ENCODE measurements at regions not wholly inside any gene's neighbourhood (a gene's known extent, or its start where the extent isn't known, plus 50 kb on each side); places are given as distances from the start of the nearest gene placed in this dataset.
A peak's percentile ranks its signal among the peaks of the same experiment; 100 is the strongest.
"Not testable (repeated sequence)": the region's sequence is repeated elsewhere in the genome, so short reads cannot be mapped to it uniquely, and the experiment has no call there.

DNA sequence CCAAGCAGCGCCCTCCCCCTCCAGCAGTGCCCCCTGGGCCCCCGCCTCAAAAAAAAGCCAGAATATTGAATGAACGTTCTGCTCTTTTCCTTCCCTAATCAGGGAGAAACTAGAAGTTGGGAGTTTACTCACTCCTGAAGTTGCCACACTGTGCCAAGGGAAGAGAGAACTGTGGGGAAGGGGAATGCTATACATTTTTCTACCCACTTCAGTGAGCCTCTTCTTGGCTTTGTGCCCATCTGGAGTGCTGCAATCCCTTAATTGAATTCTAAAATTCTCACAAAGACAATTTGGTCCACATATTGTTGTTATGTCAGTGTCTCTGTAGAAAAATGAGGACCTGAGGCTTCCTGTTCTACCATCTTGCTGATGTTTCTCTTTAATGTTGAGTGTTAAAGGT is 443.7 kb downstream of the DIRAS2 start:
- H3K9ac ChIP-seq (ENCODE audit: low read length): no peak overlapping the region

DNA sequence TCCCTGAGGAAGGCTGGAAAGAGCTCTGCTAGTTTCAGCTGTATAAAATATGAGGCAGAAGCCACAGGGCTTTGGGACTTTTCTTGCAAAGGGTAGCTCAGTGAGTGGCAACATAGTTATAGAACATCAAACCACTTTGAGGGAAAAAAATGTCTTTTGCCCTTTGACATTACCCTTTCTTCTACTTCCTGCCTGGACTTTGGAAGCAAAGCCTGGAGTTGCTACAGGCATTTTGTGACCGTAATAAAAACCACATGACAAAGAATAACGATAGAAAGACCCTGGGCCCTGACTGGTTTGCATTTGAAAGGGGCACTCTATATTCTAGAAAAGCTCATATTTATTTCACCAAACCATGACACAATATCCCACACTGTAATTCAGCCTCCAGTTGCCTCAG is 440.9 kb downstream of the DIRAS2 start:
- Histone ChIP-seq H3K4me3 (ENCODE audit: low read length) (no peak overlapping the region), H3F3A (ENCODE audit: insufficient read depth, low read length) (no peaks in the 10 kb centered on the region), H3K4me2 (ENCODE audit: low read depth, low read length) (no peak overlapping the region), H4K20me1 (ENCODE audit: insufficient read depth, low read length) (no peaks in the 10 kb centered on the region), H3K9me2 (replicated peaks; ENCODE audit: insufficient read depth, low read length) (no peaks in the 10 kb centered on the region), H3K79me2 (ENCODE audit: low read length) (no peaks in the 10 kb centered on the region), H3K27ac (ENCODE audit: low read length) (no peak overlapping the region), H3K36me3 (replicated peaks; ENCODE audit: insufficient read depth, low read length) (no peaks in the 10 kb centered on the region), H3K27me3 (replicated peaks; ENCODE audit: insufficient read depth, low read length) (no peaks in the 10 kb centered on the region), H3K9me3 (replicated peaks; ENCODE audit: insufficient read depth, low read length) (no peaks in the 10 kb centered on the region), H2AFZ (ENCODE audit: low read length) (no peak overlapping the region), H3K9ac (ENCODE audit: low read length) (no peak overlapping the region), H3K4me1 (ENCODE audit: low read length) (no peaks in the 10 kb centered on the region)
- TF ChIP-seq EZH2phosphoT487 (IDR thresholded peaks at IDR 0.05; ENCODE audit: low read length): no peak
- TF ChIP-seq, protein P1, sequence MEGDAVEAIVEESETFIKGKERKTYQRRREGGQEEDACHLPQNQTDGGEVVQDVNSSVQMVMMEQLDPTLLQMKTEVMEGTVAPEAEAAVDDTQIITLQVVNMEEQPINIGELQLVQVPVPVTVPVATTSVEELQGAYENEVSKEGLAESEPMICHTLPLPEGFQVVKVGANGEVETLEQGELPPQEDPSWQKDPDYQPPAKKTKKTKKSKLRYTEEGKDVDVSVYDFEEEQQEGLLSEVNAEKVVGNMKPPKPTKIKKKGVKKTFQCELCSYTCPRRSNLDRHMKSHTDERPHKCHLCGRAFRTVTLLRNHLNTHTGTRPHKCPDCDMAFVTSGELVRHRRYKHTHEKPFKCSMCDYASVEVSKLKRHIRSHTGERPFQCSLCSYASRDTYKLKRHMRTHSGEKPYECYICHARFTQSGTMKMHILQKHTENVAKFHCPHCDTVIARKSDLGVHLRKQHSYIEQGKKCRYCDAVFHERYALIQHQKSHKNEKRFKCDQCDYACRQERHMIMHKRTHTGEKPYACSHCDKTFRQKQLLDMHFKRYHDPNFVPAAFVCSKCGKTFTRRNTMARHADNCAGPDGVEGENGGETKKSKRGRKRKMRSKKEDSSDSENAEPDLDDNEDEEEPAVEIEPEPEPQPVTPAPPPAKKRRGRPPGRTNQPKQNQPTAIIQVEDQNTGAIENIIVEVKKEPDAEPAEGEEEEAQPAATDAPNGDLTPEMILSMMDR (IDR thresholded peaks at IDR 0.05; ENCODE audit: low read length): no peak
- no peak for TF ChIP-seq EZH2 (optimal IDR thresholded peaks at IDR 0.05; ENCODE audit: low read depth, low read length)
- DNase-seq: no peak

More for the DNA sequence above, 443.7 kb downstream of the DIRAS2 start:
- TF ChIP-seq, protein P1 (IDR thresholded peaks at IDR 0.05; ENCODE audit: low read length): no peak
- TF ChIP-seq EZH2phosphoT487 (IDR thresholded peaks at IDR 0.05; ENCODE audit: low read length) (no peak), EZH2 (optimal IDR thresholded peaks at IDR 0.05; ENCODE audit: low read depth, low read length) (no peak)
- H2AFZ ChIP-seq (ENCODE audit: low read length): no peak overlapping the region
- H3K4me2 ChIP-seq (ENCODE audit: low read depth, low read length): no peak overlapping the region
- H3K27ac ChIP-seq (ENCODE audit: low read length): no peak overlapping the region
- H3K79me2 ChIP-seq (ENCODE audit: low read length): no peaks in the 10 kb centered on the region
- no peak overlapping the region for H3K4me3 ChIP-seq (ENCODE audit: low read length)
- H3K4me1 ChIP-seq (ENCODE audit: low read length): no peaks in the 10 kb centered on the region
- H3K9me2 ChIP-seq (replicated peaks; ENCODE audit: insufficient read depth, low read length): no peaks in the 10 kb centered on the region
- no peaks in the 10 kb centered on the region for H3F3A ChIP-seq (ENCODE audit: insufficient read depth, low read length)
- H4K20me1 ChIP-seq (ENCODE audit: insufficient read depth, low read length): no peaks in the 10 kb centered on the region
- DNase-seq: no peak
- H3K36me3 ChIP-seq (replicated peaks; ENCODE audit: insufficient read depth, low read length): no peaks in the 10 kb centered on the region
- H3K9me3 ChIP-seq (replicated peaks; ENCODE audit: insufficient read depth, low read length): no peaks in the 10 kb centered on the region
- H3K27me3 ChIP-seq (replicated peaks; ENCODE audit: insufficient read depth, low read length): no peaks in the 10 kb centered on the region

DNA sequence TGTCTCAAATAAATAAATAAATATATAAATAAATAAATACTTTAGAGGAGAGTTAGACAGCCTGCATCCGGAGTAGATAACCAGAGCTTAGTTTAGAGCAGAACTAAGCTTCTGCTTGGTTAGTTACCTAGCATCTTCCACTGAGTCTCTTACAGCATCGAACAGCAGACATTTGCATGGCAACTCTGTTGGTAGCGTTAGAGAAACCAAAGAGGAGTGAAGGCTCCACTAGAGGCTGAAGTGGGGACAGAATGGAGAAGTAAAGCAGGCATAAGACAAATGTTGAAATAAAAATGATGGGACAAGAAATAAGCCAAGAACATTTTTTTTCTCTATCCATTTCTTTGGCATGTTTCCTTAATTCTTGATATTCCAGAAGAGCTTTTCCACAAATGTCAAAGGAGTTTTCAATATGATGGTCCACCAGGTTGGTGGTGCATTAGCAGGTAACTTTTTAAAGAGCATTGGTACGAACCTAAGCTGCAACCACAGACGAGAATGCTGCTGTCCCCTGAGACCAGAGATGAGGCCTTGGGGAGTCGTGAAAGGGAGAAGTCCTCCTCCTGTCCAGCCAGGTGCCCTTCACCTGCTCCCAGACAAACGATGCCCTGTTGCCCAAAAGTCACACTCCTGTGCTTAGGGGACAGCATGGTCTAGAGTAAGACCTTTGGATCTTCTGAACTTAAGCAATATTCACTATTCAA is 438.3 kb downstream of the DIRAS2 start:
- H3K4me1 ChIP-seq (ENCODE audit: low read length): no peaks in the 10 kb centered on the region
- no peaks in the 10 kb centered on the region for H3F3A ChIP-seq (ENCODE audit: insufficient read depth, low read length)
- no peaks in the 10 kb centered on the region for H3K9me2 ChIP-seq (replicated peaks; ENCODE audit: insufficient read depth, low read length)
- no peaks in the 10 kb centered on the region for H3K9me3 ChIP-seq (replicated peaks; ENCODE audit: insufficient read depth, low read length)
- no peaks in the 10 kb centered on the region for H3K27me3 ChIP-seq (replicated peaks; ENCODE audit: insufficient read depth, low read length)
- H3K4me3 ChIP-seq (ENCODE audit: low read length): no peak overlapping the region
- H3K36me3 ChIP-seq (replicated peaks; ENCODE audit: insufficient read depth, low read length): no peaks in the 10 kb centered on the region
- H4K20me1 ChIP-seq (ENCODE audit: insufficient read depth, low read length): no peaks in the 10 kb centered on the region
- TF ChIP-seq, protein P1 (IDR thresholded peaks at IDR 0.05; ENCODE audit: low read length): no peak
- TF ChIP-seq EZH2phosphoT487 (IDR thresholded peaks at IDR 0.05; ENCODE audit: low read length): no peak
- TF ChIP-seq EZH2 (optimal IDR thresholded peaks at IDR 0.05; ENCODE audit: low read depth, low read length): no peak
- H2AFZ ChIP-seq (ENCODE audit: low read length): no peak overlapping the region
- H3K27ac ChIP-seq (ENCODE audit: low read length): no peak overlapping the region
- no peak overlapping the region for H3K4me2 ChIP-seq (ENCODE audit: low read depth, low read length)
- no peak for DNase-seq
- H3K79me2 ChIP-seq (ENCODE audit: low read length): no peaks in the 10 kb centered on the region
- H3K9ac ChIP-seq (ENCODE audit: low read length): no peak overlapping the region

DNA sequence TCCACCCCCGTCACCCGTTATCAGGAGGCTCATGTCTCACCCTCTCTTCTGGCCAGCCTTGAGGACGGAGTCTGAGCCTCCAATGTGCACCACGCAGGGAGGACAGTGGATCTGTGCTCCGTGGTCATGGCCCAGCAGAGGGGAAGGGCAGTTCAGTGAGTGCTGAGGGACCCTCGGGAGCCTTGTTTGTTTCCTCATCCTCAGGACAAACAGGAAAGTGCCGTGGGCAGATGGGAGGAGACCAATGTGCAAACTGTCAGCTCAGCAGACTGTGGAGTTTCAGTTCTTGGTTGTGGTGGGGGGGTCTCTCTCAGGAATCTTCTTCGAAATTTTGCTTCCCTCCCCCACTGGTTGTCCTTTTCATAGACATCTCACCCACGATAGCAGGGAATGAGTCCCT is 429.6 kb downstream of the DIRAS2 start:
- not testable (repeated sequence) for H3K79me2 ChIP-seq (ENCODE audit: low read length); H3K9me3 ChIP-seq (replicated peaks; ENCODE audit: insufficient read depth, low read length); H3K9ac ChIP-seq (ENCODE audit: low read length); H3K27ac ChIP-seq (ENCODE audit: low read length); H3K9me2 ChIP-seq (replicated peaks; ENCODE audit: insufficient read depth, low read length); H3K36me3 ChIP-seq (replicated peaks; ENCODE audit: insufficient read depth, low read length); DNase-seq; H4K20me1 ChIP-seq (ENCODE audit: insufficient read depth, low read length); H3F3A ChIP-seq (ENCODE audit: insufficient read depth, low read length); H3K27me3 ChIP-seq (replicated peaks; ENCODE audit: insufficient read depth, low read length); H3K4me1 ChIP-seq (ENCODE audit: low read length)
- Histone ChIP-seq H2AFZ (ENCODE audit: low read length) (peak overlapping the region; percentile 51; the same call in 1 of the 2 replicates), H3K4me3 (ENCODE audit: low read length) (peak overlapping the region; percentile 44; the same call in 1 of the 2 replicates), H3K4me2 (ENCODE audit: low read depth, low read length) (peak overlapping the region; percentile 34; the same call in 1 of the 2 replicates)
